ENCODE measurements at regions not wholly inside any gene's neighbourhood (a gene's known extent, or its start where the extent isn't known, plus 50 kb on each side); places are given as distances from the start of the nearest gene placed in this dataset.

- TF ChIP-seq CTCF (CRISPR knock-in tag; IDR thresholded peaks at IDR 0.05) (no peak), NFYC (CRISPR knock-in tag; IDR thresholded peaks at IDR 0.05) (no peak), RAD21 (CRISPR knock-in tag; IDR thresholded peaks at IDR 0.05) (no peak), SRF (IDR thresholded peaks at IDR 0.05; ENCODE audit: low read depth, low read length) (no peak), PAXIP1 (CRISPR knock-in tag; conservative IDR thresholded peaks at IDR 0.05) (no peak), ELF4 (CRISPR knock-in tag; IDR thresholded peaks at IDR 0.05; ENCODE audit: borderline replicate concordance) (no peak), POGZ (CRISPR knock-in tag; IDR thresholded peaks at IDR 0.05) (no peak), CEBPB (IDR thresholded peaks at IDR 0.05; ENCODE audit: borderline replicate concordance, low read depth, low read length) (no peak), TIGD3 (CRISPR knock-in tag; IDR thresholded peaks at IDR 0.05; ENCODE audit: borderline replicate concordance) (no peak), SSRP1 (CRISPR knock-in tag; IDR thresholded peaks at IDR 0.05) (no peak)
Observed at GRCh38 chr2:29981402-29981801, 60.0 kb upstream of the ALK start.

All from HepG2 (cell line).